ENCODE measurements at regions not wholly inside any gene's neighbourhood (a gene's known extent, or its start where the extent isn't known, plus 50 kb on each side); places are given as distances from the start of the nearest gene placed in this dataset.
"Not testable (repeated sequence)": the region's sequence is repeated elsewhere in the genome, so short reads cannot be mapped to it uniquely, and the experiment has no call there.

DNA sequence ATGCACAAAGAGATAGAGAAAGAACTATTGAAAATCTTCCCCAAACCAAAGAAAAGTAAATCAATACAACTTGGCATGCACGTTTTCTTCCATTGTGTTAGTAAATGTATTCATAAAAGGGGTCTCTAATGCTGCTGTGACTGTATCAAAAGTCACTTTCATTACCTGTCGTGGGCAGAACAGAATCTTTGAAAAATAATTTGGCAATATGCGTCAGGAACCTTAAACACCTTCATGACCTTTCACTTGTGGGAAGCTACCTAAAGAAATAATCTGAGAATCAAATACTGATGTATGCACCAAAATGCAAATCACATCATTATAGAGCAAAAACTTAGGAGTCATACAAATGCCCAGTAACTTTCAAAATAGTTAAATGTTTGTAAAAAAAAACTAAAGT is 105.3 kb downstream of the ARL4C start:
- Histone ChIP-seq H3K4me3 (ENCODE audit: low read depth, low read length, poor library complexity, severe bottlenecking) (no peak overlapping the region), H3K27me3 (replicated peaks; ENCODE audit: insufficient read depth, low read depth, low read length, poor library complexity) (no peaks in the 10 kb centered on the region), H3K4me1 (ENCODE audit: insufficient read depth, low read length, poor library complexity, severe bottlenecking) (no peaks in the 10 kb centered on the region), H3K9me3 (ENCODE audit: low read depth, low read length, poor library complexity, severe bottlenecking) (no peaks in the 10 kb centered on the region), H3K36me3 (ENCODE audit: insufficient read depth, low read length, poor library complexity, severe bottlenecking) (no peaks in the 10 kb centered on the region), H3K27ac (ENCODE audit: low read depth, low read length, poor library complexity, severe bottlenecking) (no peak overlapping the region)
- no peak for TF ChIP-seq CTCF (conservative IDR thresholded peaks at IDR 0.05; ENCODE audit: low read depth, low read length)
- TF ChIP-seq EZH2 (IDR thresholded peaks at IDR 0.05; ENCODE audit: borderline replicate concordance, low read depth, low read length, poor library complexity, severe bottlenecking), result no peak
- no TSS peak for BruUV-seq (replicated peaks)
- POLR2A ChIA-PET (ENCODE audit: low non-redundant PET), result no interaction called here
- CTCF ChIA-PET, result no interaction called here
- no peak for DNase-seq (ENCODE audit: low spot score)
- intact Hi-C loops (cut with micrococcal nuclease; ENCODE audit: unreplicated experiment), result no loop called here

DNA sequence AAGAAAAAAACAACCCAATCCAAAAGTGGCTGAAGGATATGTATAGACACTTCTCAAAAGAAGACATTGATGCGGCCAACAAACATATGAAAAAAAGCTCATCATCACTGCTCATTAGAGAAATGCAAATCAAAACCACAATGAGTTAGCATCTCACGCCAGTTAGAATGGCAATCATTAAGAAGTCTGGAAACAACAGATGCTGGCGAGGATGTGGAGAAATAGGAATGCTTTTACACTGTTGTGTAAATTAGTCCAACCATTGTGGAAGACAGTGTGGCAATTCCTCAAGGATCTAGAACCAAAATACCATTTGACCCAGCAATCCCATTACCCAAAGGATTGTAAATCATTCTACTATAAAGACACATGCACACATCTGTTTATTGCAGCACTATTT is 107.2 kb downstream of the ARL4C start:
- not testable (repeated sequence) for DNase-seq (ENCODE audit: low spot score); H3K36me3 ChIP-seq (ENCODE audit: insufficient read depth, low read length, poor library complexity, severe bottlenecking)

DNA sequence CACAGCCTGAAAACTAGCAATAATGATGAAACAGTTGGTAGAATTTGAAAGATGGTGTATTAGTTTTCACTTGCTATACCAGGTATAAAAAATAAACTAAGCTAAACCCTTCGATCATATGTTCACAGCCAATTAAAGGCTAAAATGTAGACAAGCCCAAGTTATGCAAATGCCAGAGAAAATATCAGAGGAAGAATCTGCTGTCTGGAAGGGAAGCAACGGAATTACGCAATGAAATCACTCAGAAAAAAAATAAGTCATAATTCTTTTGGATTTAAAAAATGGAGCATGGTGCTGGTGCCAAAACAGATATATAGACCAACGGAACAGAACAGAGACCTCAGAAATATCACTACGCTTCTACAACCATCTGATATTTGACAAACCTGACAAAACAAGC is 108.3 kb downstream of the ARL4C start:
- Histone ChIP-seq H3K4me1 (ENCODE audit: insufficient read depth, low read length, poor library complexity, severe bottlenecking) (no peaks in the 10 kb centered on the region), H3K9me3 (ENCODE audit: low read depth, low read length, poor library complexity, severe bottlenecking) (no peaks in the 10 kb centered on the region), H3K27ac (ENCODE audit: low read depth, low read length, poor library complexity, severe bottlenecking) (no peak overlapping the region), H3K36me3 (ENCODE audit: insufficient read depth, low read length, poor library complexity, severe bottlenecking) (no peaks in the 10 kb centered on the region), H3K4me3 (ENCODE audit: low read depth, low read length, poor library complexity, severe bottlenecking) (no peak overlapping the region), H3K27me3 (replicated peaks; ENCODE audit: insufficient read depth, low read depth, low read length, poor library complexity) (no peaks in the 10 kb centered on the region)
- no TSS peak for BruUV-seq (replicated peaks)
- ChIA-PET CTCF (no interaction called here), POLR2A (ENCODE audit: low non-redundant PET) (no interaction called here)
- intact Hi-C loops (cut with micrococcal nuclease; ENCODE audit: unreplicated experiment), result no loop called here
- no peak for DNase-seq (ENCODE audit: low spot score)
- TF ChIP-seq EZH2 (IDR thresholded peaks at IDR 0.05; ENCODE audit: borderline replicate concordance, low read depth, low read length, poor library complexity, severe bottlenecking) (no peak), CTCF (conservative IDR thresholded peaks at IDR 0.05; ENCODE audit: low read depth, low read length) (no peak)

More for the DNA sequence above, 107.2 kb downstream of the ARL4C start:
- POLR2A ChIA-PET (ENCODE audit: low non-redundant PET); H3K9me3 ChIP-seq (ENCODE audit: low read depth, low read length, poor library complexity, severe bottlenecking); CTCF ChIA-PET; H3K4me3 ChIP-seq (ENCODE audit: low read depth, low read length, poor library complexity, severe bottlenecking); H3K27me3 ChIP-seq (replicated peaks; ENCODE audit: insufficient read depth, low read depth, low read length, poor library complexity); intact Hi-C loops (cut with micrococcal nuclease; ENCODE audit: unreplicated experiment); H3K4me1 ChIP-seq (ENCODE audit: insufficient read depth, low read length, poor library complexity, severe bottlenecking); BruUV-seq (replicated peaks); H3K27ac ChIP-seq (ENCODE audit: low read depth, low read length, poor library complexity, severe bottlenecking): not testable (repeated sequence)

- CTCF ChIA-PET, result no interaction called here
- POLR2A ChIA-PET (ENCODE audit: low non-redundant PET), result no interaction called here
Measured at GRCh38 chr2:234386971-234387370, 109.9 kb downstream of the ARL4C start.

More at GRCh38 chr2:234386971-234387370, 109.9 kb downstream of the ARL4C start:
- BruUV-seq (replicated peaks), result no TSS peak
- no peak for DNase-seq (ENCODE audit: low spot score)
- Histone ChIP-seq H3K4me1 (ENCODE audit: insufficient read depth, low read length, poor library complexity, severe bottlenecking) (no peaks in the 10 kb centered on the region), H3K9me3 (ENCODE audit: low read depth, low read length, poor library complexity, severe bottlenecking) (no peaks in the 10 kb centered on the region), H3K27ac (ENCODE audit: low read depth, low read length, poor library complexity, severe bottlenecking) (no peak overlapping the region), H3K36me3 (ENCODE audit: insufficient read depth, low read length, poor library complexity, severe bottlenecking) (no peaks in the 10 kb centered on the region), H3K27me3 (replicated peaks; ENCODE audit: insufficient read depth, low read depth, low read length, poor library complexity) (no peaks in the 10 kb centered on the region), H3K4me3 (ENCODE audit: low read depth, low read length, poor library complexity, severe bottlenecking) (no peak overlapping the region)
- intact Hi-C loops (cut with micrococcal nuclease; ENCODE audit: unreplicated experiment), result no loop called here
- TF ChIP-seq CTCF (conservative IDR thresholded peaks at IDR 0.05; ENCODE audit: low read depth, low read length), result no peak
- no peak for TF ChIP-seq EZH2 (IDR thresholded peaks at IDR 0.05; ENCODE audit: borderline replicate concordance, low read depth, low read length, poor library complexity, severe bottlenecking)
